GM21528 (cell line): ENCODE measurements at regions not wholly inside any gene's neighbourhood (a gene's known extent, or its start where the extent isn't known, plus 50 kb on each side); places are given as distances from the start of the nearest gene placed in this dataset.
"Not testable (repeated sequence)": the region's sequence is repeated elsewhere in the genome, so short reads cannot be mapped to it uniquely, and the experiment has no call there.

Experiments used
- ATAC-seq: cut with Tn5 transposase; IDR thresholded peaks from one replicate; pipeline ENCODE4 v1.9.1; 2021; ENCODE audit warnings: mild to moderate bottlenecking, moderate library complexity; ENCODE audit not compliant: unreplicated experiment, low FRiP score

GRCh38 chr2:207353836-207354235 is 175.9 kb upstream of the CREB1 start:
- ATAC-seq: no peak

GRCh38 chr2:207354462-207354861 is 175.3 kb upstream of the CREB1 start:
- no peak for ATAC-seq

- ATAC-seq: no peak
These were observed 173.2 kb upstream of the CREB1 start for GRCh38 chr2:207356567-207356966.

- no peak for ATAC-seq
These were observed 172.5 kb upstream of the CREB1 start for GRCh38 chr2:207357216-207357615.

- ATAC-seq: no peak
These were observed 167.0 kb upstream of the CREB1 start for GRCh38 chr2:207362716-207363115.

DNA sequence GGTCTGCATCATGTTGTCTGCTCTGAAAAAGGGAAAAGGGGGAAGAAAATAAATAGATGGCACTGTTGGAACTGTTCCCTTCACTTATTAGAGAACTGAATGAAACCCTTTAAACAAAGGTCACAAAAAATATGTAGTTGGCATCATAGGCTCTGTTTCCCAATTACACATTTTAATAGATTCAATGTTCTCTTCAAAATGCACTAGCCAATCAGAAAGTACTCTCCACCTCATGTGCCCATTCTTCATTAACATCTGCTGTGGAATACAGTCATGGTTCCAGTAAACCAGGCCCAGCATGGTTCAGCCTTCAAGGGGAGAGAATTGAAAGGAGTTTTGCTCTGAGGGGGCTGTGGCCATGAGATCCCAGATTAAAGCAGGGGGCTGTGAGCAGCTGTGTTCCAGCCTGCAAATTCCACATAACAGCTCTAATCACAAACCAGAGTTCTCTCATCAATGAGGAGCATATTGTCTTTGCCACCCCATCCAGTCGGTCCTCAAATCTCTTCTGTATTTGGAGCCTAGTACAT is 165.9 kb upstream of the CREB1 start:
- no peak for ATAC-seq

DNA sequence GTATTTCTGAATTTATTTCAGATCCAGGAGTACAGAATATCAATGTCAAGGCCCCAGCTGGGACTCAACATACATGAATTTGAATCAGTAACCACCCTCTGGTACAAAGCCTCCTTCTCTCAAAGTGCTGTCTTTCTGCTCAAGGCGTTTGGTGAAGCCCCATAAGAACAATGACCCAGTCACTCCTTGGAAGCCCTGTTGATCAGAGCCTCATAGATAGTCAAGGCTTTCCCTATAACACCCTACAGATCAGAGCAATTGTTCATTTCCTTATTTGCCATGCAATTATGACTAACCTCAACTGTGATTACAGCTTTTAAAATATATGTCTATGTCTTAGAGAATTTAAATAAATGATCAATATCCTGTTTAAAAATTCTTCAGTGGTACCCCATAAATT is 159.1 kb upstream of the CREB1 start:
- ATAC-seq: no peak

- no peak for ATAC-seq
These were observed 157.9 kb upstream of the CREB1 start for GRCh38 chr2:207371877-207372276.

GRCh38 chr2:207372483-207372882 is 157.3 kb upstream of the CREB1 start:
- no peak for ATAC-seq

DNA sequence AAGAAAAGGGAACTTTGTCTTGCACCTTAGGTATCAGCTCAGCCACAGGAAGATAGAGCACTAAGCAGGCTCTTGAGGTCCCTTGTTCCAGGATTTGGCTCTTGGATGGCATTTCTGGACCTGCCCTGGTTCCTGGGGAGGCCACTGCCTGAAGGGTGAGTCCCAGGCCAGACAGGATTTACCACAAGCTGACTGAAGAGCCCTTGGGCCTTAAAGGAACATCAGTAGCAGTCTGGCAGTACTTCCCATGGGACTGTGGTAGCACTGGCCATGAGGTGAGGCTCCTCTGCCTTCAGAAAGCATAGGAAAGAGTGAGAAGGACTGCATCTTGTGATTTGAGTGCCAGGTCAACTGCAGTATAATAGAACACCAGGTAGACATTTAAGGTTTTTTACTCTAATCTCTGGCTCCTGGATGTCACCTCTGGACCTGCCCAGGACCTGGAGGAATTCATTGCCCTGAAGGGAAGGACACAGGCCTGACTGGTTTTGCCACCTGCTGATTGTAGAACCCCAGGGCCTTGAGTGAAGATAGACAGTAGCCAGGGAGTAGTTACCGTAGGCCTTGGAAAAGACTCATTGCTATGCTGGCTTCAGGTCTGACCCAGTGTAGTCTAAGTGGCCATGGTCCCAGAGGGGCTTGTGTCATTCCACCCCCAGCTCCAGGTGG is 154.4 kb upstream of the CREB1 start:
- ATAC-seq: no peak

GRCh38 chr2:207378620-207379019 is 151.1 kb upstream of the CREB1 start:
- ATAC-seq: not testable (repeated sequence)

- ATAC-seq: no peak
These were observed 144.7 kb upstream of the CREB1 start for GRCh38 chr2:207385076-207385475.

GRCh38 chr2:207385903-207386302 is 143.9 kb upstream of the CREB1 start:
- no peak for ATAC-seq

DNA sequence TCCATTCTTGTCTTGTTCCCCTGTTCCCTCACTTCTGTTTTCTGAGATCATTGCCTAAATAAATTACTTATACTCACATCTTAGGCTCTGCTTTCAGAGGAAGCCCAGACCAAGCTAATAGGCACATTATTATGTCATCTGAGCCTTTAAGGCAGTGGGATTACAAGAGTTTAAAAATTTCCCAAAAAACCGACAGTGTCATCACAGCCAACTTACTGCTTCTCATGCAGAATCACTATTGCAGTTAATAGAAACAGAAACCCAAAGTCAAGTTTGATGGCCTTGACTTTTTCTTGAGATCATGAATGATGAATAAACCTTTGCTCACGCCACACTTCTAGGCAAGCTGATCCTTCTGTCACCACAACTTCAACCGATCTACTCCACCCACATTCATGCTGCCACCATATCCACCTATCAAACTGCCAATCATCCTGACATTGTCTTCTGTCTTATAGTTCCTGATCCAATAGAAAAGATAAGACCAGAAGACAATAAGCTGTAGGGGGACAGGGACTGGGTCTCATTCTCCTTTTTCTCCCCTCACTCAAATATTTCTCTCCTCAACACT is 142.7 kb upstream of the CREB1 start:
- ATAC-seq: no peak

- no peak for ATAC-seq
These were observed 139.3 kb upstream of the CREB1 start for GRCh38 chr2:207390302-207391095.

- no peak for ATAC-seq
These were observed 135.5 kb upstream of the CREB1 start for GRCh38 chr2:207394203-207394781.

DNA sequence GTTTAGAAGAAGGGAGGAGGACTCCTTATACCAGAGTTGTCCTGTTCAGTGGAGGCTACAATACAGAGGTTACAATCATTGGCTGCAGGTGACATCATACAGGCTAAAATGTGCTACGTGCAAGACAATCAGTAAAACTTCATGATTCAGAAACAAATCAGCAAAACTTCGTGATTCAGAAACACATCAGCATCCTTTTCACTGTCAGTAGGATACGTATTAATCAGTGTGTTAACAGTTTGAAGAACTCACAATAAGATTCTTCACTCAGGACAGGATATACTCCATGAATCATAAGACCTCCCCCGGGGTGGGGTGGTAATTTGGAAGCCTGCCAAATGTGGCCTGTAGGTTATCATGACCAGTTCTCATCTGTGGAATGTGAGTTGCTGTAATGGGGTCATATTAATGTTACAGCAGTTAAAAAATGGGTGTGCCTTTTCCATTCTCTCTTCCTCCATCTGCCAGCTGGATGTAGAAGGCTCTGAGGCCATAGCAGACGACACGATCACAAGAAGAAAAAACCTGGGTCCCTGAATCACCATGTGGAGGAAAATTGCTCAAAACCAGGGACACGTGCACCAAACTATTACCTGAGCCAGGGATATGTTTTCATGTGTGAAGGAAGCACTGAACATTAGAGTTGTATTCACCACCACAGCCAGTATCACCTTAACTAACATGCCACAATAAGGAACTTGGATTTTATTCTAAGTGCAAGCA is 134.8 kb upstream of the CREB1 start:
- ATAC-seq: no peak

DNA sequence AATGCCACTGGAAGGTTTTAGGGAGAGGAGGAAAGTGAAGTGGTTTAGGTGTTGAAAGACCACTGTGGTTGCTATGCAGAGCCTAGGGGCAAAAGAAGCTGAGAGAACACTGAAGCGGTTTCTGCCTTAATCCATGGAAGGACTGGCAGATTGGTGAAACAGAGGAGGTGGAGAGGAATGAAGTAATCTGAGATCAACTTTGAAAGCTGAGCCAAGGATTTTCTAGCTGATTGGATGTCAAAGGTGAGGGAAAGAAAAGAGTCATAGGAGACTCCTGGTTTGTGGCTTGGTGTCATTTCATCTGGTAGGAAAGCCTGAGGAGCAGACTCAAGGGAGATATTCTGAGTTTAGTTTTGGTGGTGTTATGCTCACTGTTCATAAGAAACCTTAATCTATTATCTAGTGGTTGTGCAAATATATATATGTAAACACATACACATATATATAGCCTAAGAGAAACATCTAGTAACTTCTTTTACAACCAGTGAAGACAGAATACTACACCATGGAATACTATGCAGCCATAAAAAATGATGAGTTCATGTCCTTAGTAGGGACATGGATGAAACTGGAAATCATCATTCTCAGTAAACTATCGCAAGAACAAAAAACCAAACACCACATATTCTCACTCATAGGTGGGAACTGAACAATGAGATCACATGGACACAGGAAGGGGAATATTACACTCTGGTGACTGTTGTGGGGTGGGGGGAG is 134.1 kb upstream of the CREB1 start:
- ATAC-seq: no peak

GRCh38 chr2:207397917-207398655 is 131.7 kb upstream of the CREB1 start:
- no peak for ATAC-seq
